ENCODE measurements at regions not wholly inside any gene's neighbourhood (a gene's known extent, or its start where the extent isn't known, plus 50 kb on each side); places are given as distances from the start of the nearest gene placed in this dataset.
"Not testable (repeated sequence)": the region's sequence is repeated elsewhere in the genome, so short reads cannot be mapped to it uniquely, and the experiment has no call there.

GRCh38 chr2:41283079-41283775 lies 764.6 kb upstream of the PKDCC start:
- no peak for DNase-seq (ENCODE audit: low read depth in 2 of 2)

- DNase-seq (ENCODE audit: low read depth in 2 of 2): no peak
These were observed 754.3 kb upstream of the PKDCC start for GRCh38 chr2:41293491-41293890.

GRCh38 chr2:41294331-41294730 lies 753.5 kb upstream of the PKDCC start:
- DNase-seq (ENCODE audit: low read depth in 2 of 2): no peak

- no peak for DNase-seq (ENCODE audit: low read depth in 2 of 2)
These were observed 734.7 kb upstream of the PKDCC start for GRCh38 chr2:41313082-41313481.

GRCh38 chr2:41314511-41315070 lies 733.2 kb upstream of the PKDCC start:
- DNase-seq (ENCODE audit: low read depth in 2 of 2): no peak

- no peak for DNase-seq (ENCODE audit: low read depth in 2 of 2)
These were observed 728.4 kb upstream of the PKDCC start for GRCh38 chr2:41319437-41319836.

- no peak for DNase-seq (ENCODE audit: low read depth in 2 of 2)
These were observed 727.3 kb upstream of the PKDCC start for GRCh38 chr2:41320491-41320890.

GRCh38 chr2:41321351-41321750 lies 726.5 kb upstream of the PKDCC start:
- DNase-seq (ENCODE audit: low read depth in 2 of 2): no peak

GRCh38 chr2:41326851-41327250 lies 721.0 kb upstream of the PKDCC start:
- DNase-seq (ENCODE audit: low read depth in 2 of 2): no peak

GRCh38 chr2:41329040-41329439 lies 718.8 kb upstream of the PKDCC start:
- no peak for DNase-seq (ENCODE audit: low read depth in 2 of 2)

GRCh38 chr2:41334159-41334558 lies 713.7 kb upstream of the PKDCC start:
- no peak for DNase-seq (ENCODE audit: low read depth in 2 of 2)

- DNase-seq (ENCODE audit: low read depth in 2 of 2): not testable (repeated sequence)
These were observed 712.2 kb upstream of the PKDCC start for GRCh38 chr2:41335573-41335972.

GRCh38 chr2:41337956-41338355 lies 709.9 kb upstream of the PKDCC start:
- DNase-seq (ENCODE audit: low read depth in 2 of 2): no peak

GRCh38 chr2:41344529-41344928 lies 703.3 kb upstream of the PKDCC start:
- no peak for DNase-seq (ENCODE audit: low read depth in 2 of 2)

- DNase-seq (ENCODE audit: low read depth in 2 of 2): no peak
These were observed 694.8 kb upstream of the PKDCC start for GRCh38 chr2:41353060-41353459.

- DNase-seq (ENCODE audit: low read depth in 2 of 2): no peak
These were observed 692.0 kb upstream of the PKDCC start for GRCh38 chr2:41355794-41356193.

- no peak for DNase-seq (ENCODE audit: low read depth in 2 of 2)
These were observed 683.0 kb upstream of the PKDCC start for GRCh38 chr2:41364842-41365241.

- no peak for DNase-seq (ENCODE audit: low read depth in 2 of 2)
These were observed 671.9 kb upstream of the PKDCC start for GRCh38 chr2:41375901-41376300.

GRCh38 chr2:41377837-41378236 lies 670.0 kb upstream of the PKDCC start:
- DNase-seq (ENCODE audit: low read depth in 2 of 2): no peak

- DNase-seq (ENCODE audit: low read depth in 2 of 2): no peak
These were observed 669.4 kb upstream of the PKDCC start for GRCh38 chr2:41378420-41378819.

GRCh38 chr2:41379496-41380221 lies 668.2 kb upstream of the PKDCC start:
- no peak for DNase-seq (ENCODE audit: low read depth in 2 of 2)

- DNase-seq (ENCODE audit: low read depth in 2 of 2): no peak
These were observed 666.1 kb upstream of the PKDCC start for GRCh38 chr2:41381701-41382100.

- no peak for DNase-seq (ENCODE audit: low read depth in 2 of 2)
These were observed 660.3 kb upstream of the PKDCC start for GRCh38 chr2:41387519-41387918.
